ACC112 (cell line): ENCODE measurements at regions not wholly inside any gene's neighbourhood (a gene's known extent, or its start where the extent isn't known, plus 50 kb on each side); places are given as distances from the start of the nearest gene placed in this dataset.
"Not testable (repeated sequence)": the region's sequence is repeated elsewhere in the genome, so short reads cannot be mapped to it uniquely, and the experiment has no call there.

Experiments used
- H2AFZ ChIP-seq: fragments of 200-600 bp; sonication (generic); one replicate; pipeline ENCODE4 v1.6.0; 2017; ENCODE audit warnings: antibody characterized with exemption, low read length; ENCODE audit not compliant: unreplicated experiment
- H3K27ac ChIP-seq: fragments of 200-600 bp; sonication (generic); 2 replicates; pipeline ENCODE4 v1.5.1; 2014; ENCODE audit warnings: low read depth, mild to moderate bottlenecking, antibody characterized with exemption, low read length, moderate library complexity
- H3K27me3 ChIP-seq: fragments of 200-600 bp; sonication (generic); 2 replicates; pipeline ENCODE4 v1.6.1; 2014; ENCODE audit warnings: mild to moderate bottlenecking, antibody characterized with exemption, low read length, moderate library complexity, mixed read lengths; ENCODE audit not compliant: insufficient read depth
- H3K36me3 ChIP-seq: fragments of 200-600 bp; sonication (generic); 2 replicates; pipeline ENCODE4 v1.6.1; 2016; ENCODE audit warnings: mild to moderate bottlenecking, antibody characterized with exemption, low read length, moderate library complexity, mixed read lengths; ENCODE audit not compliant: insufficient read depth
- H3K4me1 ChIP-seq: fragments of 200-600 bp; sonication (generic); one replicate; pipeline ENCODE4 v1.6.1; 2016; ENCODE audit warnings: low read length, mixed read lengths; ENCODE audit not compliant: insufficient read depth, unreplicated experiment, control insufficient read depth
- H3K4me3 ChIP-seq: fragments of 200-600 bp; sonication (generic); 2 replicates; pipeline ENCODE4 v1.5.1; 2014; ENCODE audit warnings: mild to moderate bottlenecking, low read depth, low read length
- H3K79me2 ChIP-seq: fragments of 200-600 bp; sonication (generic); one replicate; pipeline ENCODE4 v1.6.0; 2016; ENCODE audit warnings: low read length; ENCODE audit not compliant: control insufficient read depth, unreplicated experiment, insufficient read depth

DNA sequence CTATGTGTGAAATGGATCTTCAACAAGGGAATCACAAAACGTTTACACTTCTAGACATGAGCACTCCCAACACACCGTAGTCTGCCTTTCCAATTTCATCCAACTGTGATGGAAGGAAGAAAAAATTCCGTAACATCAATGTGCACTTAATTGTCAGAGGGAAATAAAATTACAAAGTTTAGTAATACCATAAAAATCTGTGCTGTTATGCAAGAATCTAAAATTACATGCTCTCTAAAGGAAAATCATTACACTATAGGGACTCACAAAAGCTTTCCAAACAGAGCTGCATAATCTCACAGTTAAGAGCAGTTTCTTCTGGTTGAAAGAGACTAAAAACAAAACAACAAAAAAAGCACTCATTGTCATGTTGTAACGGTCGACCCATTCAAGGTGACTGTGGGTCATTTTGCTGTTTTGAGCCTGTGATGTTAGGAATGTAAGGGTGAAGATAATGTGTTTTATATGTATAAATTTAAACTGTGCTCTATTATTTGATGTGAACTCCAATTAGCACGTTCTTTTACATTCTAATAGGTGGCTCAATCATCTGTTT, 698.0 kb downstream of the TDRD15 start:
- H3K79me2 ChIP-seq: no peaks in the 10 kb centered on the region
- H2AFZ ChIP-seq: no peak overlapping the region
- no peak overlapping the region for H3K27ac ChIP-seq
- H3K36me3 ChIP-seq: no peaks in the 10 kb centered on the region
- H3K4me3 ChIP-seq: no peak overlapping the region
- H3K27me3 ChIP-seq: no peaks in the 10 kb centered on the region
- no peaks in the 10 kb centered on the region for H3K4me1 ChIP-seq

DNA sequence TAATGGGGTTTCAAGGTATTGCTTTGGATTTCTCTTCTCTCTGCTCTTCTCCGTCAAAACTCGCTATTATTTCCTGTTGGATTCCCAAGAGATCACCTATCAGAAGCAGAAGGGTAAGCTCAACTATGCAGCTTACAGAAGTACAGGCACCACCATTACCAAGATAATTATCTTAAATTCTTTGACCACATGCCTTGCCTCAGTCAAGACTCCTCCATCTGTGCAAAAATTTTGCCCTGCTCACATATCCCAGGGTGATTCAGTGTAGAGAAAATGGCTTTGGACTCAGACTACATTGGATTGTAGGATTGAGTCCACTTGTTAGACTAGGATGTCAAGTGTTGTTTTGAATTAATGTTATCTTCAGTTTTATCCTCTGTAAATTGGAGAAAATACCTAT, 698.7 kb downstream of the TDRD15 start:
- no peak overlapping the region for H3K4me3 ChIP-seq
- no peaks in the 10 kb centered on the region for H3K36me3 ChIP-seq
- no peak overlapping the region for H2AFZ ChIP-seq
- H3K79me2 ChIP-seq: no peaks in the 10 kb centered on the region
- H3K4me1 ChIP-seq: no peaks in the 10 kb centered on the region
- H3K27ac ChIP-seq: no peak overlapping the region
- H3K27me3 ChIP-seq: no peaks in the 10 kb centered on the region

DNA sequence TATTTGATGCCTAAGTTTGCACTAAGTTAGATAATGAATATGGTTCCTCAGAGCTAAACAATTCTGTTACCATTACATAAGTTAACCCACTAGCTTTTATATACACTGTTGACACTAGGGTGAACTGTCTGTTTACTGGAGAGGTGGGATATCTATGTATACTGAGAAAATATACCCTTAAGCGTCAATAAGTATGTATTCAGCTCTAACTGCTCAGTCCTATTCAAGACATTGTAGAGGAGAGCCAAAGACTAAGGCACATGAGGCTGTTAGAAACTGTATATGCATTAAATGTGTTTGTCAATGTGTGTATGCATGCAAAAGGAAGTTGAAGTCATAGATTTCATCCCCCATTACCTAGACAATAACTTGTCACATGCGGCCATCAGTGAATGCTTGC, 710.0 kb downstream of the TDRD15 start:
- Histone ChIP-seq H3K27me3 (no peaks in the 10 kb centered on the region), H3K4me3 (no peak overlapping the region), H3K79me2 (no peaks in the 10 kb centered on the region), H2AFZ (no peak overlapping the region), H3K36me3 (no peaks in the 10 kb centered on the region), H3K27ac (no peak overlapping the region), H3K4me1 (peaks cover 11% of the 10 kb centered on the region)

DNA sequence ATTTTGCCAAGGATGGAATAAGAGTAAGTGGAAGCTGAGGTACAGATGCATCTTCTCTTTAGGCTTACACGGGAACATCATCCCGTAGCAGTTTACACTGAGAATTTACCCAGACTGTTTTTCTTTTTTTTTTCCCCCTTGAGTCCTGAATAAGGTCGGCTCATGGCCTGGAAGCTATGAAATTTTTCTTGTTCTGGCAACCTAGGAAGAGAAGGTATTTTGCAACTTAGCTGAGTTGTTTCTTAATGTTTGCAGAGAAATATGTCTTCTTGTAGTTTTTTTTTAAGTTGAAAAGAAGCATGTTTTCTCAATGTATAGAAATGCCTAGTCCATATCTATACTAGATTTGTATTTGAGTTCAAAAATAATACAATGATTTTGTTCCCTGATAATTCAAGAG, 712.5 kb downstream of the TDRD15 start:
- Histone ChIP-seq H3K4me1 (peaks cover 11% of the 10 kb centered on the region), H3K79me2 (no peaks in the 10 kb centered on the region), H3K27me3 (no peaks in the 10 kb centered on the region), H3K4me3 (no peak overlapping the region), H3K36me3 (no peaks in the 10 kb centered on the region), H2AFZ (no peak overlapping the region), H3K27ac (peak overlapping the region; percentile 86)

DNA sequence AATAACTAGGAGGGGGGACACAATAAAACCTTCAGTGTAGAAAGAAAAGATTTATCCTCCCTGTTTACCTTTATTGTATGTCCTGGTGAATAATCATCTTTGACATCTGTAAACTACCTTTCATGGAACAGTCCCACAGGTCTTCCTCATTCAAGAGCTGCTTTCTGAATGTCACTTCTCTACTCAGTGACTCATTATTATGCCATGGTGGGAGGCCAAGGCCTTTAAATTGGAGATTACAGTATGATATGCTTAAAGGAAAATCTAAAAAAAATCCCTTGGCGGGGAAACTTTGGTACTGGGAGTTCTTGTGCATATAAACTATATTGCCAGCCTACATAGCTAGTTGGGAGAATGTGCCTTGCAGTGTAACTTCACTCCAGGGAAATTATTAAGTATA, 713.0 kb downstream of the TDRD15 start:
- no peaks in the 10 kb centered on the region for H3K36me3 ChIP-seq
- H3K79me2 ChIP-seq: no peaks in the 10 kb centered on the region
- no peak overlapping the region for H3K4me3 ChIP-seq
- H3K4me1 ChIP-seq: peaks cover 11% of the 10 kb centered on the region
- H3K27ac ChIP-seq: peak overlapping the region; percentile 86
- no peak overlapping the region for H2AFZ ChIP-seq
- no peaks in the 10 kb centered on the region for H3K27me3 ChIP-seq

DNA sequence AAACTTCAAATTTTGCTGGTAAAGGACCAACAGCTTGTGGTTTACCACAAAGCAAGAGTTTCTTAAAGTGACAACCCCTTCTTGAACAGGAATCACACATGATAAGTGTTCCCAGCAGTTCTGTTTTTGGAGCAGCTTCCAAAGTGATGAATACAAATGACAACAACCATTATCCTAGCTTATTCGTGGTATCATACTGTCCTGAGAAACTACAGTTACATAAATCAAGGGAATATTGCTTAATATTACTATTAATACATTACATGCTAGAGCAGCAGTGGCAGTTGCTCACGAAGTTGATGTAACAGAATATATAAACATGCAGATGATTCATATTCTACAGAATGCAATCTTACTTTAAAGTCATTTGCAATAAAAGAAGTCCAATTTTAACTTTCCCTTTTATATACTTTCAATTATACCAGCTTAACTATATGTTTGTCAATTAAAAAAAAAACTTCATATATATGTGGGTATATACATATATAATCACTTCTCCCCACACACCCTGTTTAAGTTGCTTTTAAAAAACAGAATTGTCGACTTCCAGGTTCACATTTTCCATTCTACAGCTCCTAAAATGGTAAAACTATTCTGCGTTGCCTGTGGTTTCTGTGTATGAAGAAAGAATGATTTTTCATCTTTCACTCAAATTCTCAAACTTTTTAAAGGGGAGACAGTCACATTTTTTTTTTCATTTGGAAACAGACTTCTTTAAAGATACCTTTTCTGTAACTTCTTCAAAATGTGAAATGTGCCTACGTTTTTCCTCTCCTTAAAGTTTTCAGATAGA, 713.6 kb downstream of the TDRD15 start:
- no peak overlapping the region for H3K4me3 ChIP-seq
- peak overlapping the region; percentile 86 for H3K27ac ChIP-seq
- H3K36me3 ChIP-seq: no peaks in the 10 kb centered on the region
- no peaks in the 10 kb centered on the region for H3K27me3 ChIP-seq
- peaks cover 11% of the 10 kb centered on the region for H3K4me1 ChIP-seq
- no peak overlapping the region for H2AFZ ChIP-seq
- H3K79me2 ChIP-seq: no peaks in the 10 kb centered on the region

DNA sequence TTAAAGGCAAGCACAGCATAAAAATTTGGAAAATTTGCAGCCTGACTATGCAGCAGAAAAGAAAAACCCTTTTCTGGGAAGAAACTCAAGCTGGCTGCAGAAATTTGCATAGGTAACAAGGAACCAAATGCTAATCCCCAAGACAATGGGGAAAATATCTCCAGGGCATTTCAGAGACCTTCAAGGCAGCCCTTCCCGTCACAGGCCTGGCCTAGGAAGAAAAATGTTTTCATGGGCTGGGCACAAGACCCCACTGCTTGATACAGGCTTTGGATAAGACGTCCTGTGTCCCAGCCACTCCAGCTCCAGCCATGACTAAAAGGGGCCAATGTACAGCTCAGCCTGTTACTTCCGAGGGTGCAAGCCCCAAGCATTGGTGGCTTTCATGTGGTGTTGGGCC, 717.6 kb downstream of the TDRD15 start:
- Histone ChIP-seq H3K27ac (no peak overlapping the region), H3K79me2 (no peaks in the 10 kb centered on the region), H2AFZ (no peak overlapping the region), H3K4me1 (peaks cover 4% of the 10 kb centered on the region), H3K36me3 (no peaks in the 10 kb centered on the region), H3K27me3 (no peaks in the 10 kb centered on the region), H3K4me3 (no peak overlapping the region)

DNA sequence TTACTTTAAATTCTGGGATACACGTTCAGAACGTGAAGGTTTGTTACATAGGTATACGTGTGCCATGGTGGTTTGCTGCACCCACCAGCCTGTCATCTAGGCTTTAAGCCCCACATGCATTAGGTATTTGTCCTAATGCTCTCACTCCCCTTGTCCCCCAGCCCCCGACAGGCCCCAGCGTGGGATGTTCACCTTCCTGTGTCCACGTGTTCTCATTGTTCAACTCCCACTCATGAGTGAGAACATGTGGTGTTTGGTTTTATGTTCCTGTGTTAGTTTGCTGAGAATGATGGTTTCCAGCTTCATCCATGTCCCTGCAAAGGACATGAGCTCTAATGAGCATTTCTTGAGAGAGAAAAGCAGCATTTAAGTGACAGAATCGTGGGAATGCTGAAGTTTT, 726.6 kb downstream of the TDRD15 start:
- not testable (repeated sequence) for H3K79me2 ChIP-seq, H3K4me3 ChIP-seq, H3K4me1 ChIP-seq, H2AFZ ChIP-seq, H3K27me3 ChIP-seq, H3K27ac ChIP-seq, H3K36me3 ChIP-seq

DNA sequence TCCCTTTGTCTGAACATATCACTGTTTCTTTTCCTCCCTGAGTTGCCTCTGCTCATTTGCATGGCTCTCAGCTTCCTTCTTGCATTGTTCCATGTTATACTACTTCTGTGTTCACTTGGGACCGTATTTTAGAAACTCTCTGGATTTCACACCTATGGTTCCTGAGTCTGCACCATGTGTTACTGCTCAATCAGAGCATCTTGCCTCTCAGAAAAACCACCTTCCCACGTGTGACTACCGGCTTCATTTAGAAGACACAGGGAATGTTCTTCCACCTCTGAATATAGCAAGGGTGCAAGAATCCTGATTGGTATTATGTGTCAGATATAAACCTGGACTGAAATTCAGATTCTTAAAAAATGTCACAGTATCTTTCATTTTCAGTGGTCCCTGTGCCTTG, 731.2 kb downstream of the TDRD15 start:
- H3K36me3 ChIP-seq: no peaks in the 10 kb centered on the region

DNA sequence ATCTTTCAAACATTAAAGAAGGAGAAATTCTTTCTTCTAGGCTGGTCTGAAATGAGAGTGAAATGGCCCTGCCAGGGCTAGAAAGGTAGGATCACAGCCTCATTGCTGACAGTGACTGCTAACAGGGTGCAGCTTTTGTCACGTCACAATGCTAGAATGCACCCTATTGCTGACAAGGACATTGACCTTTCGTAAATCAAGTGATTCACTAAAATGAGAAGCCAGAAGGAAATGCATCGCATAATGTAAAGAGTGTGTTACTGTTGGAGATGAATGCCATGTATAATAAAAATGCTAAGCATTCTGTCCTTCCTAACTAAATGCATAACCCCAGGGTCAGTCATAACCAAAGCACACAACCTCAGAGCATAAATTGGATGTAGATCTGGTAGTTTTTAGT, 732.9 kb downstream of the TDRD15 start:
- H3K4me3 ChIP-seq: no peak overlapping the region
- no peaks in the 10 kb centered on the region for H3K27me3 ChIP-seq
- H3K79me2 ChIP-seq: no peaks in the 10 kb centered on the region
- H3K27ac ChIP-seq: no peak overlapping the region
- no peaks in the 10 kb centered on the region for H3K4me1 ChIP-seq
- H3K36me3 ChIP-seq: no peaks in the 10 kb centered on the region
- H2AFZ ChIP-seq: no peak overlapping the region

More for the DNA sequence above, 731.2 kb downstream of the TDRD15 start:
- no peak overlapping the region for H2AFZ ChIP-seq
- no peaks in the 10 kb centered on the region for H3K79me2 ChIP-seq
- H3K27ac ChIP-seq: no peak overlapping the region
- no peaks in the 10 kb centered on the region for H3K4me1 ChIP-seq
- no peaks in the 10 kb centered on the region for H3K27me3 ChIP-seq
- H3K4me3 ChIP-seq: no peak overlapping the region

DNA sequence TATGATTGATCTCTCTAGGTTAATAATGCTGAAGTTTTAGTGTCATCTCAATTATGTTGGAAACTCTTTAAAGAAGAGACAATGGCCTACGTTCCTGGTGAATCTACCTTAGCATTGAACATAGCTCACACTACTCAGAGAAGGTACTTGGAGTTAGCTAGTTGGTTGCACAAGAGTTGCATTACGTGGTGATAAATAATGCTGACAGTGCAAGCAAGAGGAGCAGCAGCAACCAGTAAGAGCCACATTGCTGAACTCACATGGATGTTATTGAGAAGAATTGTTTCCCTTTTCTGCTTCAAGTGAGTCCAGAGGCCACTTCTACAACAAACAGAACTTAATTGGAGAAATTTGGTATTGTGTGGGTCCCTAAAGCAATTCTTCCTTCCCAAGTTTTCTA, 737.1 kb downstream of the TDRD15 start:
- Histone ChIP-seq H3K4me3 (no peak overlapping the region), H2AFZ (no peak overlapping the region), H3K27me3 (no peaks in the 10 kb centered on the region), H3K79me2 (no peaks in the 10 kb centered on the region), H3K36me3 (no peaks in the 10 kb centered on the region), H3K4me1 (no peaks in the 10 kb centered on the region), H3K27ac (no peak overlapping the region)
